Subcutaneous abdominal adipose tissue (tissue), 5 donors: ENCODE measurements at regions not wholly inside any gene's neighbourhood (a gene's known extent, or its start where the extent isn't known, plus 50 kb on each side); places are given as distances from the start of the nearest gene placed in this dataset.

Source experiments
- H3K27ac ChIP-seq: one replicate; pipeline ENCODE4 v1.7.0; 2013; ENCODE audit warnings: low read depth, mild to moderate bottlenecking, inconsistent platforms, low read length, moderate library complexity
- H3K27me3 ChIP-seq, 5 donors: one replicate each; pipeline ENCODE4 v1.7.0; 2013; ENCODE audit warnings: low read length in 5 of 5, inconsistent platforms in 1 of 5; ENCODE audit not compliant: control insufficient read depth in 5 of 5, insufficient read depth in 4 of 5
- H3K36me3 ChIP-seq, 5 donors: one replicate each; pipeline ENCODE4 v1.7.0; 2013; ENCODE audit warnings: low read length in 5 of 5; ENCODE audit not compliant: control insufficient read depth in 5 of 5, insufficient read depth in 5 of 5
- H3K4me1 ChIP-seq, 5 donors: one replicate each; pipeline ENCODE4 v1.7.0; 2013; ENCODE audit warnings: low read length in 5 of 5, mild to moderate bottlenecking in 3 of 5, moderate library complexity in 1 of 5; ENCODE audit not compliant: control insufficient read depth in 5 of 5, insufficient read depth in 5 of 5
- H3K4me3 ChIP-seq, 5 donors: one replicate each; pipeline ENCODE4 v1.7.0; 2013; ENCODE audit warnings: low read length in 5 of 5, low read depth in 1 of 5
- H3K9ac ChIP-seq, 5 donors: one replicate each; pipeline ENCODE4 v1.7.0; 2013; ENCODE audit warnings: low read length in 5 of 5, mild to moderate bottlenecking in 4 of 5, moderate library complexity in 3 of 5
- H3K9me3 ChIP-seq, 5 donors: one replicate each; pipeline ENCODE4 v1.7.0; 2013; ENCODE audit warnings: low read length in 5 of 5; ENCODE audit not compliant: control insufficient read depth in 5 of 5
- donor health status: healthy.
- donor health status: healthy.
- donor health status: healthy.
- donor health status: healthy.
- donor health status: healthy.

DNA sequence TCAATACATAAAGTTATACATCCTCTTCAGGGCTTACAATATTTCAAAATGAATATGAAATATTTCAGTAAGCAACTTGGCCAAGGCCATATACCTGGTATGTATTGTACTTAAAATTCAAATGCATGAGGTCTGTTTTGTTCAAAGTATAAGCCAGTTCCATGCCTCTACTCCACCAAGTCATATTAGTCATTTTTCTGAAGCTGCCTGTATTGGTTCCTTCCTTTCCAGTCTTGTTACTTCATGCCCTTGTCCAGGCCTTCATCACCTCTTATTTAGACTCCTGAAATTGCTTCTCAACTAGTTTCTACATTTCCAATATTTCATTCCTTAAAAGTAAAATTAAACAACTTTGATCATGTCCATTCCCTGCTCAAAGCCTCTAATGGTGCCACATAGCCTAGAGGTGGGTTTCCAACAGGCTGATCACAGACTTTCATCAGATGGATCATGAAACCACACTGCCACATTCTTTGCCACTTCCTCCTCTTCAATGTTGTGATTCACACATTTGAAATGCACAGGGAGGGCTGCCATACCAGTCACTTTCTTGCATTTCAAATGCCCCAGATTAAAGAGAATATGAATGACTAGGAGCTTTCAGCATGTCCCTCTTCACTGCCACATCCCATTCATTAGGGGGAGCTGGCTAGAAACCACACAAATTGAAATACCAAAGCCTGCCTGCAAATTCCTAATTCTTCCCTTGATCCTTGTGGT is 424.1 kb upstream of the DACH1 start:
- H3K4me1 ChIP-seq, result no peaks in the 10 kb centered on the region
- H3K27ac ChIP-seq, result no peak overlapping the region
- H3K36me3 ChIP-seq, result no peaks in the 10 kb centered on the region
- H3K27me3 ChIP-seq, result no peaks in the 10 kb centered on the region
- no peak overlapping the region for H3K4me3 ChIP-seq
- peaks cover 0 to 6% (median 3%) of the 10 kb centered on the region in 5 donors for H3K9me3 ChIP-seq
- H3K9ac ChIP-seq, result no peak overlapping the region

DNA sequence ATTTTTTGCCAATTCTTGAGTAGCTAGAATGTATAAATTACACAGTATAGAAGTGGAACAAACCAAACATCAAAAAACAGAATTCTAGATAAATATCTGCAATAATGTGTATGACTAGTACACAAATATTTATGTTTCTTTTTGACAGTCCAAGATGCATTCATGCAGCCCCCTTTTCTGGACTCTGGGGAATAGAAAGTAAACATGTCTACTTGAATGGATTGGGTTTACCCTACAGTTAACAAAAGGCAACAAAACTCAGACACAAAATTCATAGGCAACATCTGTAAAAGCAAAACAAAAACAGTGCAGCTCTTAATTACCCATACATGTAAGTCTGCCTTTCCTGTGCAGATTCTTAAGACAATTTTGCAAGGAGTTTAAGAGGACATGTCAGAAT is 419.4 kb upstream of the DACH1 start:
- Histone ChIP-seq H3K36me3 (no peaks in the 10 kb centered on the region), H3K9ac (no peak overlapping the region), H3K4me3 (no peak overlapping the region), H3K27me3 (no peaks in the 10 kb centered on the region), H3K9me3 (peaks cover 0 to 4% (median 3%) of the 10 kb centered on the region in 5 donors), H3K4me1 (no peaks in the 10 kb centered on the region), H3K27ac (no peak overlapping the region)

DNA sequence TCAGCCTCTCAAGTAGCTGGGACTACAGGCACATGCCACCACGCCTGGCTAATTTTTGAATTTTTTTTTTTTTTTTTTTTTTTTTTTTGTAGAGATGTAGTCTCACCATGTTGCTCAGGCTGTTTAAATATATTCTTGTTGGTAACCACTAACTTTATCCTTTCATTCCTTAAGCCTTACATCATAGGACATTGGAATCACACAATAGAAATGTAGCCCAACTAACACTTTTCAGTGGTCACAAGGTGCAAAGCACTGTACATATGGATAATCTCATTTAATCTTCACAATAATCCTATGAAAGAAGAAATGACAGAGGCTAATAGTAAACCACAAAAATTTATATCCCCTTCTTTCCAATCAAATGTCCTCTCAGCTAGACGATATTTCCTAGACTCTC is 417.8 kb upstream of the DACH1 start:
- H3K9me3 ChIP-seq, result peaks cover 0 to 4% (median 3%) of the 10 kb centered on the region in 5 donors
- H3K4me3 ChIP-seq, result no peak overlapping the region
- no peak overlapping the region for H3K9ac ChIP-seq

DNA sequence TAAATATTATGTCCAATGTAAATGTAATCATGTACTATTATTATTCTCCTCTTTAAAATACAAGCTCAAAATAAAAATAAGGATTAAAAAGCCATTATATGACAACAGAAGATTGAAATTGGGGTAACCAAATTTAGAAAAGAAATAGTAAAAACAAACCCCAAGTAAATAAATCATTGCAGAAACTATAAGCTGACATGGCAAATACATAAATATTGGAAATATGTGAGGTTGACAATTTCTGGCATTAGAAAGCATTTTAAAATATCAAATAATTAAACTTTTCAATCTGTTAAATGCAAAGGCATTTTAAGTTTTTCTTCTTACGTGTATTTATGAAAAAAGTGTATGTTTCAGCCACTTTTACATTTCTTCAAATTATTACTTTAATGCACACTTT is 394.7 kb upstream of the DACH1 start:
- no peak overlapping the region for H3K27ac ChIP-seq
- no peaks in the 10 kb centered on the region for H3K9me3 ChIP-seq
- no peak overlapping the region for H3K9ac ChIP-seq
- no peaks in the 10 kb centered on the region for H3K4me1 ChIP-seq
- H3K36me3 ChIP-seq, result no peaks in the 10 kb centered on the region
- peaks cover 0 to 3% (median 0%) of the 10 kb centered on the region in 5 donors for H3K27me3 ChIP-seq
- no peak overlapping the region for H3K4me3 ChIP-seq

More for the DNA sequence above, 417.8 kb upstream of the DACH1 start:
- no peak overlapping the region for H3K27ac ChIP-seq
- no peaks in the 10 kb centered on the region for H3K36me3 ChIP-seq
- H3K4me1 ChIP-seq, result no peaks in the 10 kb centered on the region
- H3K27me3 ChIP-seq, result no peaks in the 10 kb centered on the region

DNA sequence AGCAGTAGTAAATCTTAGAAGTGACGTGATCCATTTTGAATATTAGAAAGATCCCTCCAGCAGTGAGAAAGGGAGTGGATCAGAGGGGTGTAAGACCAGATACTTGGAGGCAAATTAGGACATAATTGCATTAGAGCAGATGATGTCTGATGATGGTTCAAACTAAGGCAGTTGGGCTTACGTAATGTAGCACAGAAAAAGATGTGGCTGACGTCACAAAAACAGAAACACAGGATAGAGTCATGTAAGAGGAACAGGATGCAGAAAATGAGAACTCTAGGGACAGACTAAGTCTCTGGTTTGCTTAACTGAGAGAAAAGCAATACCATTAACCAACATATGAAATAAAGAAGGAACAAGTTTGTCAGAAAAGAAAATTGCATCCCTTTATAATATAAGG is 392.5 kb upstream of the DACH1 start:
- Histone ChIP-seq H3K9ac (no peak overlapping the region), H3K27ac (no peak overlapping the region), H3K9me3 (no peaks in the 10 kb centered on the region), H3K4me3 (no peak overlapping the region), H3K4me1 (no peaks in the 10 kb centered on the region), H3K27me3 (peaks cover 0 to 3% (median 0%) of the 10 kb centered on the region in 5 donors), H3K36me3 (no peaks in the 10 kb centered on the region)

DNA sequence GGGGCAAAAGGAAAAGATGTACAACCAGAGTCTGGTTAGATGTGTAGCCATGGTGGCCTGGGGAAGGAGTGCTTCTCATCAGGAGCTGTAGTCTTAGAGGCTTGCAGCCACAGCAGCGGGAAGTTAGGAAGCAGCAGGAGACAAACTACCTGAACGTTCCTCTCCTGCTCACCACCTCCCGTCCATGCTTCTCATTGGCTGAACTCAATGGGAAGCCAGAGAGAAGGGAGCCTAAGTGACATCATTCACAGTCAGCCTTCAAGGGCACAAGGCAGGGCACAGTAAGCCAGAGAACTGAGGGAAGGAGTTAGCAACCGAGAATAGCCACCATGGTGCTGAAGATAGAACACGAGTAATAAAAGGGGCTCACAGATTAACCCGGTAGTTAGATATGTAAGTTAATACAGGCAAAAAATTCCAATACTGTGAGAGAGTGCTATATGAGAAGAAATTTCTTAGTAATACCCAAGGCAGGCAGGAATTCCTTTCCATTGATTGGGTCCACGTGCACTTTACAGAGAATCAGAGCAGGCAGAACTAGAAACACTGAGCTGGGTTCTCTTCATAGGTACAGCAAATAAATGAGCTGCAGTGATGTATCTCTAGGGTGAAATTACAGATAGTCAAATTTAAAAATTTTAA is 391.5 kb upstream of the DACH1 start:
- Histone ChIP-seq H3K9me3 (no peaks in the 10 kb centered on the region), H3K9ac (no peak overlapping the region), H3K27ac (no peak overlapping the region)

DNA sequence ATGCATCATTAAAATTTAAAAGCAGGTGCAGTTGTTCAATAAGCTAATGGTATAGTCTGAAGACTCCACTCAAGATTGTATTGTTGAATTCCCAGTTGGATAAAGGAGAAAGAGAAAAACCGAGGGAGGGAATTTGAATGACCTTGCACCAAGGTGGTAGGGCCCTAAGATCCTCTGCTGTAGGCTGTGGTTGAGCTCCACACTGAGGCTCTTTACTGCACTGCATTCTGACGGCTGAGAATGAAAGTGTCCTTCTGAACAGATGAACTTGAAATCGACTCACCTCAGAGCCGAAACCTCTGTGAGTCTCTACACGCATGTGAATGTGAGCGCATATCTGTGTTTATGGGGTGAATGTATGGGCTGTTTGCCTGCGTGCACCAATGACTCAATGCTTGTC is 388.9 kb upstream of the DACH1 start:
- Histone ChIP-seq H3K27ac (no peak overlapping the region), H3K36me3 (no peaks in the 10 kb centered on the region), H3K4me3 (no peak overlapping the region)

More for the DNA sequence above, 391.5 kb upstream of the DACH1 start:
- peaks cover 0 to 3% (median 0%) of the 10 kb centered on the region in 5 donors for H3K27me3 ChIP-seq
- no peaks in the 10 kb centered on the region for H3K36me3 ChIP-seq
- no peaks in the 10 kb centered on the region for H3K4me1 ChIP-seq
- H3K4me3 ChIP-seq, result no peak overlapping the region

DNA sequence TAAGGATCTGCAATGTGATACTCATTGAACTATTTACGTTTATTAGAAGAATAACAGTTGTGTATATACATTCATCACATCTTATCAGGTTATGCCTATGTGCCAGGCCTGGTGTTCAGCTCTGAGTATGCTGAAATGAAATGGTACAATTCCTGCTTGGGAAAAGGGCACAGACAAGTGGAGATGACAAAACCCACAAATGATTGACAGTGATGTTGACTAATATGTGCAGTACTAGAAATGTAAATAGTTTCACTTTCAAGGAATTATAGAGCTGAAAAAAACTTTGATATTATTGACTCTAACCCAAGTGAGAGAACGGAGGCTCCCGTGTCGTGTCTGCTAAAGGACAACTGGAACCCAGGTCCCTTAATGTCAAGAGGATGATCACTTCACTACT is 386.8 kb upstream of the DACH1 start:
- H3K9ac ChIP-seq, result no peak overlapping the region
- H3K4me1 ChIP-seq, result no peaks in the 10 kb centered on the region
- H3K36me3 ChIP-seq, result no peaks in the 10 kb centered on the region
- no peak overlapping the region for H3K27ac ChIP-seq
- H3K27me3 ChIP-seq, result no peaks in the 10 kb centered on the region
- no peak overlapping the region for H3K4me3 ChIP-seq
- H3K9me3 ChIP-seq, result no peaks in the 10 kb centered on the region

More for the DNA sequence above, 388.9 kb upstream of the DACH1 start:
- Histone ChIP-seq H3K9ac (no peak overlapping the region), H3K9me3 (no peaks in the 10 kb centered on the region), H3K27me3 (peaks cover 0 to 3% (median 0%) of the 10 kb centered on the region in 5 donors), H3K4me1 (no peaks in the 10 kb centered on the region)

DNA sequence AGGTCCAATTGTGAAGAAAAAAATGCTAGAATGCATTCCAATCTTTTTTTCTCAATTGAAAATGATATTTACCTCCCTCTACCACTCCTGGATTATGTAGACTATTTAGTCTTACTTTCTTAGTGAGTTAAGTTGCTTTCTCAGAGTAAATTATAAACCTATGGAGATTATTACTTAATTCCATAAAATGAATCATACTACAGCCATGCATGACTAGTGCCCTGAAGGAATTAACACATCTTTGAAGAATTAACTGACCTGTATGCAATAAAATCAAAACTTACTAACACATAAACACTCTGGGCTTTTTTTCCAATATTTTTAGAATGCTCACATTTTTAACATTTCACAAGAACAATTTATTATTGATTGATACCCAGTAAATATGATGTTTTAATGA is 379.4 kb upstream of the DACH1 start:
- Histone ChIP-seq H3K9ac (no peak overlapping the region), H3K4me1 (no peaks in the 10 kb centered on the region), H3K36me3 (no peaks in the 10 kb centered on the region), H3K4me3 (no peak overlapping the region), H3K27ac (no peak overlapping the region), H3K27me3 (no peaks in the 10 kb centered on the region), H3K9me3 (no peaks in the 10 kb centered on the region)

DNA sequence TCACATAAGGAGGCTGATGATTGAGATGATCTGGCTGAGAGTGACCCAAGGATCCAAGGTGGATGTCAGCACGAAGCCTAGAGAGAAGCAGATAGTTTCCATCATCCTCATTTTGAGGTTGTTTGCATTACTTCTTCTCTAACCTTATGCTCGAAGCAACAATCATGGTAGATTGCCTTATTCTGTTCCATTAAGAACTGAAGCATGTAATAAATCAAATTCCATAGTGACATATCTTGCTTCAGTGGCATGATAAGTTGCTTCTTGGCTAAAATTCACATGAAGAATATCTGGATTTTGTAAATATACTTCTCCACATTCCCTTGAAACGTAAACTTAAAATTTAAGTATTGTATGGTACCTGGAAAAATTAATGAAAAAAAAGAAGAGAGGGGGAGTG is 377.8 kb upstream of the DACH1 start:
- no peaks in the 10 kb centered on the region for H3K36me3 ChIP-seq
- no peaks in the 10 kb centered on the region for H3K27me3 ChIP-seq
- H3K9ac ChIP-seq, result no peak overlapping the region

More for the DNA sequence above, 377.8 kb upstream of the DACH1 start:
- H3K4me1 ChIP-seq, result no peaks in the 10 kb centered on the region
- H3K9me3 ChIP-seq, result no peaks in the 10 kb centered on the region
- H3K27ac ChIP-seq, result no peak overlapping the region
- H3K4me3 ChIP-seq, result no peak overlapping the region
